Chondrocyte (in vitro differentiated cells): ENCODE measurements at regions not wholly inside any gene's neighbourhood (a gene's known extent, or its start where the extent isn't known, plus 50 kb on each side); places are given as distances from the start of the nearest gene placed in this dataset.
A peak's percentile ranks its signal among the peaks of the same experiment; 100 is the strongest.

Experiments
- DNase-seq: peaks from one replicate; pipeline ENCODE4 v3.0.0; 2021; ENCODE audit warnings: mixed read lengths, low spot score
- H3K27ac Mint-ChIP-seq: one replicate; pipeline ENCODE4 v1.8.0; 2021; ENCODE audit warnings: mild to moderate bottlenecking, moderate library complexity, mixed read lengths; ENCODE audit not compliant: unreplicated experiment
- H3K27me3 Mint-ChIP-seq: 2 replicates; pipeline ENCODE4 v1.8.0; 2021; ENCODE audit warnings: low read depth, mixed read lengths
- H3K36me3 Mint-ChIP-seq: 2 replicates; pipeline ENCODE4 v1.8.0; 2021; ENCODE audit warnings: low read depth, mixed read lengths
- H3K4me1 Mint-ChIP-seq: 2 replicates; pipeline ENCODE4 v1.8.0; 2021; ENCODE audit warnings: low read depth, mild to moderate bottlenecking, mixed read lengths
- H3K4me3 Mint-ChIP-seq: one replicate; pipeline ENCODE4 v1.8.0; 2021; ENCODE audit warnings: mild to moderate bottlenecking, moderate library complexity, mixed read lengths; ENCODE audit not compliant: unreplicated experiment
- H3K9me3 Mint-ChIP-seq: 2 replicates; pipeline ENCODE4 v1.8.0; 2021; ENCODE audit warnings: low read depth, mixed read lengths
- CTCF ChIP-seq: fragments of 200-600 bp; sonication (generic); IDR thresholded peaks from 2 replicates; pipeline ENCODE4 v1.5.0; 2021; ENCODE audit warnings: antibody characterized with exemption, mild to moderate bottlenecking, moderate library complexity

- Mint-ChIP-seq H3K27ac (no peak overlapping the region), H3K4me1 (no peaks in the 10 kb centered on the region), H3K27me3 (peaks cover 2% of the 10 kb centered on the region), H3K9me3 (peaks cover 7% of the 10 kb centered on the region), H3K4me3 (no peak overlapping the region), H3K36me3 (no peaks in the 10 kb centered on the region)
- no peak for TF ChIP-seq CTCF
- DNase-seq, result no peak
Observed at GRCh38 chr6:50240986-50241385, 191.3 kb upstream of the DEFB112 start.

GRCh38 chr6:50249493-50249892 is 199.8 kb upstream of the DEFB112 start:
- TF ChIP-seq CTCF, result no peak
- Mint-ChIP-seq H3K27ac (peak overlapping the region; percentile 30), H3K4me3 (no peak overlapping the region), H3K36me3 (no peaks in the 10 kb centered on the region), H3K4me1 (peaks cover 12% of the 10 kb centered on the region), H3K27me3 (no peaks in the 10 kb centered on the region), H3K9me3 (no peaks in the 10 kb centered on the region)
- DNase-seq, result no peak

- H3K9me3 Mint-ChIP-seq, result peaks cover 8% of the 10 kb centered on the region
- no peak for DNase-seq
- peaks cover 2% of the 10 kb centered on the region for H3K36me3 Mint-ChIP-seq
- no peak for TF ChIP-seq CTCF
- no peak overlapping the region for H3K4me3 Mint-ChIP-seq
- no peak overlapping the region for H3K27ac Mint-ChIP-seq
- no peaks in the 10 kb centered on the region for H3K4me1 Mint-ChIP-seq
- H3K27me3 Mint-ChIP-seq, result no peaks in the 10 kb centered on the region
Observed at GRCh38 chr6:50257322-50257721, 207.6 kb upstream of the DEFB112 start.

- Mint-ChIP-seq H3K4me1 (no peaks in the 10 kb centered on the region), H3K36me3 (peaks cover 2% of the 10 kb centered on the region)
- no peak for TF ChIP-seq CTCF
Observed at GRCh38 chr6:50259903-50260302, 210.2 kb upstream of the DEFB112 start.

GRCh38 chr6:50264995-50265571 is 215.4 kb upstream of the DEFB112 start:
- Mint-ChIP-seq H3K27ac (no peak overlapping the region), H3K4me3 (no peak overlapping the region), H3K9me3 (peaks cover 4% of the 10 kb centered on the region), H3K27me3 (no peaks in the 10 kb centered on the region), H3K4me1 (peaks cover 6% of the 10 kb centered on the region), H3K36me3 (no peaks in the 10 kb centered on the region)
- TF ChIP-seq CTCF, result peak; percentile 88
- no peak for DNase-seq

More at GRCh38 chr6:50259903-50260302, 210.2 kb upstream of the DEFB112 start:
- peaks cover 12% of the 10 kb centered on the region for H3K9me3 Mint-ChIP-seq
- no peaks in the 10 kb centered on the region for H3K27me3 Mint-ChIP-seq
- no peak overlapping the region for H3K4me3 Mint-ChIP-seq
- no peak overlapping the region for H3K27ac Mint-ChIP-seq
- no peak for DNase-seq
